HG02970 (cell line): ENCODE measurements at regions not wholly inside any gene's neighbourhood (a gene's known extent, or its start where the extent isn't known, plus 50 kb on each side); places are given as distances from the start of the nearest gene placed in this dataset.

Source experiments
- ATAC-seq: cut with Tn5 transposase; IDR thresholded peaks from one replicate; pipeline ENCODE4 v1.9.1; 2021; ENCODE audit warnings: mild to moderate bottlenecking, moderate library complexity, moderate number of reproducible peaks; ENCODE audit not compliant: unreplicated experiment, low FRiP score

DNA sequence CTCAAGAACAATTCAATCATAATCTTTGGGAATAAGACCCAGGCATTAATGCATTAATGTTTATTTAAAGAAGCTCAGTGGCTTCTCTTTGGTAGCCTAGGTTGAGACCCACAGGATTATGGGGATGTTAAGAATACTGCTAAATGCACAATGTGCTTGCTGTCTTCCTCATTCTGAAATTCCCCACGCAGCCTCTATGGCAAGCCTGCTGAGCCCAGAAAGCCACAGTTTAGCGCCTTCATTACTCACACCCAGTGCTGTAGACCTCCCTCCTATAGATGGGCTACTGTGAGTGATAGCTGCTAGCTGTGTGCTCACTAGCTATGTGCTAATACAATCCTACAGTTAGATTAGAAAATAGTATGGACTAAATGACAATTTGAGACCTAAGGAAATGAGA, 90.6 kb downstream of the TNFSF13B start:
- no peak for ATAC-seq

DNA sequence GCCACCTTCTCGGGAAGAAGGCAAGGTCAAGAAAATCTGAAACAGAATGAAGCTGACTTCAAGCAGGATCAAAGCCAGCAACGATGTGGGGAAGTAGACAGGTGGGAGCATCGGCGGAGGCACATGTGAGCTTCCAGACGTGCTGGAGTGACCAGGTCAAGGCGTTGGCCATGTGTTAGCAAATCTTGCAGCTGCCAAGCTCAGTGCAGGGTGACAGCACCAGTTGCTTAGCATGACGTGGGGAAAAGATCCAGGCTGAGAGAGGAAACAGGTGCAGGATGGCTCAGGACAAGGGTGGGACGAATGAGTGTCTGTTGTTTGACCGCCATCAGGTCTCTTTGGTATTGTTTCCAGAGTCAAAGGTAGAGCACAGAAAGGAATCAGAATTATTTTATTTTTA, 92.3 kb downstream of the TNFSF13B start:
- no peak for ATAC-seq

DNA sequence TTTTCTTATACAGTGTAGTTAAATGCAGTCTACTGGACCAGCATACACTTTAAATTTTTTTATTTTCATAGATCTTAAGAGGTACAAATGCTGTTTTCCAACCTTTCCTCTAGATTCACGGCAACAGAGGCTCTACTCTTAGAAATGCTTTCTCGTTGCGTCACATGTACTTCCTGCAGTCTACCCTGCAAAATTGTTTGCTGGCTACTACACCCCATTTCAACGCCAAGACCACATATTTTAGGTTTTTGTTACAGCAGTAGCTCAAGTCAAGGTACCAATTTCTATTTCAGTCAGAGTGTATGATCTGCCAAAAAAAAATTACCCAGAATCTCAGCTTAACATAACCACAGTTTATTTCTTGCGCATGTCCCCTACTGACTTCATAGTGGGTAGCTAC, 94.1 kb downstream of the TNFSF13B start:
- ATAC-seq, result no peak

DNA sequence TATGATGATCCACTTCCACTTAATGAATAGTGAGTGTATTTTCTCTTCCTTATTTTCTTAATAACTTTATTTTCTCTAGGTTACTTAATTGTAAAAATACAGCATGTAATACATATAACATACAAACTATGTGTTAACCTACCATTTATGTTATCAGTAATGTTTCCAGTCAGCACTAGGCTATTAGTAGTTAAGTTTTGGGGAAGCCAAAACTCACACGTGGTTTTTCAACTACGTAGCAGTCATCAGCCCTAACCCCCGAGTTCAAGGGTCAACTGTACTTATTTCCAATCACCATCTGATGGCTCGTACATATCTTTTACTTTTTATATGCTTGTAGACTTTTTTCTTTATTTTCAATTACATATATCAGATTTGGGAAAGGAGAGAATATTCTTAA, 95.7 kb downstream of the TNFSF13B start:
- no peak for ATAC-seq

DNA sequence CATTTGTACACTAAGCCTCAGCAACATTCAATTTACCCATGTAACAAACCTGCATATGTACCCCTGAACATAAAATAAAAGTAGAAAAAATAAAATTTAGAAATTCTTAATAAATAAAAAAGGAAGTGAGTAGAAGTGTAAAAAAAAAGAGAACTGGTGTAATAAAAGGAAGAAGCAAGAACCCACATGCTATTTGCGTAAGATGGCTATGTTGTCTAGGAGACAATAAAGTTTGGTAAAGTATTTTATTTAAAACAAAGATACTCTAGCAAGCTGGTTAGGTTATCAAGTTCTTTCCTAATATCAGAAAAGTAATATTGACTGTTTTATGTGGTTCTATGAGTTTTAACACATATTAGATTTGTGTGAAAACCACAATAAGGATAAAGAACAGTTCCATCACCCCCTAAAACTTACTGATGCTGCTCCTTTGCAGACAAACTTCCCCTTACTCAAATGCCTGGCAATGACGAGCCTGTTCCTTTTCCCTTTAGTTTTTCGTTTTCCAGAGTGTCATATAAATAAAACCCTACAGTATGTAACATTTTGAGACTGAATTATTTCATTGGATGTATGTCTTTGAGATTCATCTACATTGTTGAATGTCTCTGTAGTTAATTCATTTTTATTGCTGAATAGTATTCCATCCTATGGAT, 98.9 kb downstream of the TNFSF13B start:
- no peak for ATAC-seq

DNA sequence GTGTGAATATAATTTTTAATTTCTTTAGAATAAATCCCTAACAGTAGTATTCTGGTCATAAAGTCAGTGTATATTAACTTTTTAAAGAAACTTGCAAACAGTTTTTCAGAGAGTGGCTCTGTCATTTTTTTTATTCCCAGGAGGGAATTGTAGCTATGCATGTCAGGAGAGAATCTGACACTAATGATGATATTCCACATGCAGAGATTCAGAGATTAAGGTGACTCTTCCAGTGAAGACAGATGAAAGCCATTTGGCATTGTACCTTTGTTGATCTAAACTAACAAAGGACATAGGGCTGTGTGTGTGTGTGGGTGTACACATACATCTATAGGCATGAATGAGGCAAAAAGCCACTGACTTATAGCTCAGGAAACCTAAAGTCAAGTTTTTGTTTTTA, 99.9 kb downstream of the TNFSF13B start:
- no peak for ATAC-seq

DNA sequence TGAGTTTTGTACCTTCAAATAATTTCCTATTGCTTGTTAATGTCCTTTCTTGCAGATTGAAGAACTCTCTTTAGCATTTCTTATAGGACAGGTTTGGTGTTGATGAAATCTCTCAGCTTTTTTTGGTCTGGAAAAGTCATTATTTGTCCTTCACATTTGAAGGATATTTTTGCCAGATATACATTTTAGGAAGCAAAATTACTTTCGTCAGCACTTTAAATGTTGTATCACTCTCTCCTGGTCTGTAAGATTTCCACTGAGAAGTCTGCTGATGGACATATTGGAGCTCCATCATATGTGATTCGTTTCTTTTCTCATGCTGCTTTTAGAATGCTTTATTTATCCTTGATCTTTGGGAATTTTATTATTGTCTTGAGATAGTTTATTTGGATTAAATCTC, 105.5 kb downstream of the TNFSF13B start:
- ATAC-seq, result no peak

DNA sequence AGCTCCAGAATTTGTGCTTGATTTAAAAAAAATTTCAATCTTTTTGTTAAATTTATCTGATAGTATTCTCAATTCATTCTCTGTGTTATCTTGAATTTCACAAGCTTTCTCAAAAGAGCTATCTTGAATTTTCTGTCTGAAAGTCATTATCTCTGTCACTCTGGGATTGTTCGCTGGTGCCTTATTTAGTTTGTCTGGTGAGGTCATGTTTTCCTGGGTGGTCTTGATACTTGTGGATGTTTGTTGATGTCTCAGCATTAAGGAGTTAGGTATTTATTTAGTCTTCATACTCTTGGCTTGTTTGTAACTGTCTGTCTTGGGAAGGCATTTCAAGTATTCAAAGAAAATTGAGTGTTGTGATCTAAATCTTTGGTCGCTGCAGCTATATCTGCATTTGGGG, 106.3 kb downstream of the TNFSF13B start:
- ATAC-seq, result no peak

DNA sequence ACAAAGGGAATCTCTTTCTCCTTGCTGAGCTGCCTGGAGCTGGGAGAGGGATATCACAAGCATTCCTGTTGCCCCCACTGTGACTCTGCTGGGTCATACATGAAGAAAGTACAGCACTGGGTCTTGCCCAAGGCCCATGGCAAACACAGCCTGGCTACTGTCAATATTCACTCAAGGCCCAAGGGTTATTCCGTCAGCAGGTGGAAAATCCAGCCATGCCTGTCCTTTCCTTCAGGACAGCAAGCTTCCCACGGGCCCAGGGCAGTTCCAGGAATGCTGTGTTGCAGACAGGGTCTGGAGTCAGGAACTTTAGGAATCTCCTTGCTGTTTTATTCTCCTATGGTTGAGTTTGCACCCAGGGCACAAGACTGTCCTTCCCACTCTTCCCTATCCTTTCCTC, 106.8 kb downstream of the TNFSF13B start:
- ATAC-seq, result no peak

DNA sequence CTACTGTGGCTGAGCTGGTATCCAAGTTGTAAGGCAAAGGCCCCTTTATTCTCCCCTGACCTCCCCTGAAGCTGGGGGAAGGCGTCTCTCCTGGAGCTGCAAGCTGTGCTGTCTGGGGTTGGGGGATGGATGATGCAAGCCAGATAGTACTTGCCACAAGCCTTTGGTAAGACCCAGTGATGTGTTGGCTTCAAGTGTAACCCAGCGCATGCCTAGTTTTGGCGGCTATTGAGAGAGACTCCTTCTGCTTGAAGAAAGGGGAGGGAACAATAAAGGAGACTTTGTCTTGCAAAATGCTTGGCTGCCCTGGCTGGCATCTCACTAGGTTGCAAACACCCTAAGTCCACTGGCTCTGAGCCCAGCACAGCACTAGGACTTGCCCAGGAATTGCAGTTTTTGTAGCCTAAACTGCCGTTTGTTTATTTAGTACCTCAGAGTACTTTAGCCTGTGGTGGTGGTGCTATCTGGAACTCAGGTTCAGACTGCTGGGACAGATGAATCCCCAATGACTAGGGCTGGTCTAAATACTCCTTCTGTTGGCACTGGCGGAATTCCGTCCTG, 108.2 kb downstream of the TNFSF13B start:
- ATAC-seq, result no peak

DNA sequence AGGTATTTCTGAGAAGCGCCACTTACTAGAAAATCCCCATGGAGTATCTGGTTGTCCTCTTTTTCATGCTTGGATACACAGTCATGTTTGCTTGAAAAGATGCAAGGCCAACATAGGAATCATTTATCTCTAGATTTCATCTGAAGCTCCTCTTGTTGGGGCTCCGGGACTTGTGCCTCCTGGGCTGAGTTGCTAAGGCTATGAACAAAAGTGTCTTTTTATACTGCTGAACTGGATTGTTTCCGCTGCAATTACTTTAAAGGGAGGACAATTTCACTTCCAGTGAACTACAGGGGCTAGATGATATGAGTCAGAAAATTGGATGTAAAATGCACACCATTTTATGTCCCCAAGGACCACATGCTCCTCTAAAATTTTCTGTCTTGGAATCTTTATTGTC, 114.1 kb downstream of the TNFSF13B start:
- ATAC-seq, result no peak

DNA sequence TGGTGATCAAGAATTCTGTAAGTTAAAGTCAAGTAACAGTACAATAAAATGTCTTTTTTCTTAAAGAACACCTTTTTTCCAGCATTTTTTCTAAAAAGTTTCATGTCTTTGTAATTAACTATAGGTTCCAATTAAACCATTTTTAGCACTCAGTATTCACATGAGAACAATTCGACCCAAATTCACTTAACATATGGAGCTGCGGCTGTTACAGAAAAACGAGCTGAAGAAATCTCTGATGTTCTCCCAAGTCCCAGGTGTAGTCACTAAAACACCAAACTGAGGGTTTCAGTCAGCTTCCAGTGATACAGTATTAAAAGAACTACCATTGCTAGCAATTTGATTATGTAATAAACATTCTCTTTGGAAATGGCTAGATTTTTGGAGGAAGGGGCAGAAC, 117.6 kb downstream of the TNFSF13B start:
- no peak for ATAC-seq

DNA sequence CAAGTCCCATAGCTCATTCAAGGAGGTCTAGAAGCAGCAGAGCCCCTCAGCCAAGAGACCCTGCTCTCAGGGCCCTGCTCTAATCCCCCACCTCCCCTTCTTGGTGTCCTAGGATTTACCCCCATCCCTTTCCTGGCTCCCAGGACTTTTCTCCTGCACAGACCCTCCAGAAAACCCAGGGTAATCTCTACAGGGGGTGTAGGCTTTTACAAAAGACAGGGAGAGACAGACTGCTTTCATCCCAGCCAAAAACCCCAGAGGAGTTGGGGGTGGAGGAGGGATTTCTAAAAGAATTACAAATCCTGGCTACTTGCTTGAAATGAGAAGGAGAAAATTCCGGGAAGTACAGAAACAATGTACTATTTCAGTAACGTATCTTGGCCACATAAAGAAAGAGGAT, 133.3 kb downstream of the TNFSF13B start:
- no peak for ATAC-seq

DNA sequence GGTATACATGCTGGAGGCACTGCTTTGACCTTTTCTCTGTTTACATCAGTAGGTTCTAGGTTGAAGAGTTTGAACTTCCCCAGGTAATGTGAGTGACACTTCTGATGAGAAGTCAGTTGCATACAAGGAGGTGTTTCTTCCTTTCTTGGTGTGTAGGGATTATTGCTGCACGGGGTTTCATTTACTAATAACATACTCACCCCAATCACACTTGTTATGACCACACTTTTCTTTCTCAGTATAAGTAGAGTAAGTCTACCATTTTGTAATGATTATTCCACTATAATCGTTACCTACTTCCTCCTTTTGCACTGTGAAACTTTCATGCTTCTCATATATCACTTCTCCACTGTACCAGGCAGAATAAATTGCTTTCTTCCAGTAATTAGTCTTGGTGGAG, 138.0 kb downstream of the TNFSF13B start:
- ATAC-seq, result no peak

DNA sequence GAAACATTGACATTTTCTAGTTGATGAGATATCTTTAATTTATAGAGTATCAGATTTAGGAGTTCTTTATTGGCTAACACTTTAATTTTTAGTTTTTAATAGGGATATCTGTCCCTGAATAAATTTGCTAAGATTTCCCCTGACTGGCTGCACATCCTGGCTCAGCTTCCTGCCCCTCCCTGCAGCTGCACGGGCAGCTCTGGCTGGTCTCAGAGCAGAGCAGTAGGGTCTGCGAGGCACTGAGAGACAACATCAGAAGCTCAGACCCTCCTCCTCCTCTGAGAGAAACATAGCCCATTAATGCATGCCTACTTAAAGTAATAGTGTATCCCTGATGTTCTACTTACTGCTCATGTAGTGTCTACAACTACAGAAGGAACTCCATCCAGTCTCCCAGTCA, 139.2 kb downstream of the TNFSF13B start:
- ATAC-seq, result no peak

DNA sequence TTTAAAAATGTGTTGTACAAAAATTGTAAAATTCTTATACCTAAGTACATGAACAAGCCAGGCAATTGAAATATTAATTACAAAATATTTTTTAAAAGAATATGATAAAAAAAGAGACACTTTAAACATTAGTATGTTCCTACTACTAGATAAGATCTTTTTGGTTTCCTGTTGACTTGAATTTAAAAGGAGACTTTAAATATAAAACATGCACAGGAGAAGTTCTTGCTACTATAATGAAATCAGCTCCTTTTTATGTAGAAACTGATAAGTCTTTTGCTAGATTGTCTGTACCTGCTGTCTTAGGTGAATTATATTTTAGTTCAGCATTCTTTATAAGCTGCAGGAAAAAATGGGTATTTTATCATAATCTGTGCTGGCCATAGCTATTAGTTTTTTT, 140.2 kb downstream of the TNFSF13B start:
- no peak for ATAC-seq

DNA sequence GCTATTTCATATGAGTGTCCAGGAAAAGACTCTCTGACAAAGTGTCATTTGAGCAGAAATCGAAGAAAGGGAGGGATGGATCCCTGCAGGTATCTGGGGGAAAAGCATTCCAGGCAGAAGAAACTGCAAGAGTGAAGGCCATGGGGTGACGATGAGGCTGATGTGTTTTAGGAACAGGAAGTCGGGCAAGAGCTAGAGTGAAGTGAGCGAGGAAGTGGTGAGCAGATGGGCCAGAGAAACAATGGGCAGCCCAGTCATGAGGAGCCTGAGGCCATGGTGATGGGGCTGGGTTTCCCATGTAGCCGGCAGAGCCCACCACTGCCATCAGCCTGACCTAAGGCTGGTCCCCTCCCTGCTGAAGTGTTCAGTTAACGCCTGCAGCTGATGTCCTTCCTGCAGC, 150.2 kb downstream of the TNFSF13B start:
- no peak for ATAC-seq

DNA sequence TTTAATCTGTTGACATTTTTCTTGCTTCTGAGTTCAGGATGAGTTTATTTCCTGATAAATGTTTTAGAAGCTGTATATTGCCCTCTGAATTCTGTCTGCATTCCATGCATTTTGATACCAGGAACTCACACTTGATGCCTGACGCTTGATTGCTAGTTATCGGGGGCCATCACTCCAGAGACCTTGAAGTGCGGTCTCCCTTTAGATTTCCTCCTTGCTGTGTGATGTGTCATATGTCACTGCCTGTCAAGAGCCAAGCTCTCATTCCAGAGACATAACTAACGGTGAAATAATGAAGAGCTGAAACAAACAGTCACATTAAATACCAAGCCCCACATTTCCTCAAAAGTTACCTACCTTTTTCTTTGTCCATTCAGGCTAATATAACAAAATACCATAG, 155.5 kb downstream of the TNFSF13B start:
- ATAC-seq, result no peak

DNA sequence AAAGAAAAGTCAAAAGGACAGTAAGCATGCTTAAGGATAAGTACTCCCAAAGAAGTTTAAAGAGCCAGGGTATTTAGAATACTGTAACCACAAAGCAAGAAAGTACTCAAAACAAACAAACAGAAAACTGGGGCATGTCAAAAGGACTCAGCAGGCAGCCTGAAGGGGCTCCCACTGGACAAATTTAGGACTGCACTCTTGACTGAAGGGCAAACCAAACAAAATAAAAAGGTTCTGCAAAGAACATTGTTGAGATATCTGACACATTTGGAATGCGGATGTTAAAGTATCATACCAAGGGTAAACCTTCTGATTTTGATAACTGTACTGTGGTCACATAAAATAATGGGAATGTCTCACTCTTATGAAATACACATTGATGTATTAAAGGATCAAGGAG, 157.4 kb downstream of the TNFSF13B start:
- no peak for ATAC-seq

DNA sequence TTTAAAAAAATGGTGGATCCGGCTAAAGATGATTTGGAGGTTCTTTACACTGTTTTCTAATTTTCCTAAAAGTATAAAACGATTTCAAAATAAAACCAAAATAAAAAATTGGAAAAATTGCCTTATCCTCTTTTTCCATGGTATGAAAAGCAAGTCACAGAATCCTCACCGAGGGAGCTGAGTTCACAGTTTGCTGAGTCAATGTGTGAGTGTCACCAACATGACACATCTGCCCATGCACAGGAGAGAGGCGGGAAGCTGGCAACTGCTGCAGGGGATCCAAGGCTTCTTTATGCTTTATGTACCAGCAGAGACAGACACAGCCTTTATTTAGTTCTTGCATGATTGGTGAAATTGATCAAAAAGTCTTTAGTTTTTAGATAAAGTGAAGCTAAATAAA, 157.8 kb downstream of the TNFSF13B start:
- ATAC-seq, result no peak

DNA sequence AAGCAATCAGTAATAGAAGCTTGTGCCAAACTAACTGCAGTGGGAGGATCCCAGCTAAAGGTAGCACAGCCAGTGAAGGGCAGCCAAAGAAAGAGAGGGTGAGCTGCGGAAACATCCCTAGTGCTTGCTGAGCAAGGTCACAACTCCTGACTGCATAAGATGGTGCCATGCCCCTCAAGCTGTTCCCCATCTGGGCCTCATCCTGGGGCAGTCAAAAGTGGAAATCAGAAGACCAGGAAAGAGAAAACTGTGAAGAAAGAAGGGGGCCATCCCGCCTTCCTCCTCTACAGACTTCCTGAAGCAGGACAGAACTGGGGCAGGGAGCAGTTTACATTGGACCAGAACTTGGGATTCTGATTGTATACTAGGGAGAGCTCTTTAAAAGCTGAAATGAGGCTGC, 159.2 kb downstream of the TNFSF13B start:
- ATAC-seq, result no peak

DNA sequence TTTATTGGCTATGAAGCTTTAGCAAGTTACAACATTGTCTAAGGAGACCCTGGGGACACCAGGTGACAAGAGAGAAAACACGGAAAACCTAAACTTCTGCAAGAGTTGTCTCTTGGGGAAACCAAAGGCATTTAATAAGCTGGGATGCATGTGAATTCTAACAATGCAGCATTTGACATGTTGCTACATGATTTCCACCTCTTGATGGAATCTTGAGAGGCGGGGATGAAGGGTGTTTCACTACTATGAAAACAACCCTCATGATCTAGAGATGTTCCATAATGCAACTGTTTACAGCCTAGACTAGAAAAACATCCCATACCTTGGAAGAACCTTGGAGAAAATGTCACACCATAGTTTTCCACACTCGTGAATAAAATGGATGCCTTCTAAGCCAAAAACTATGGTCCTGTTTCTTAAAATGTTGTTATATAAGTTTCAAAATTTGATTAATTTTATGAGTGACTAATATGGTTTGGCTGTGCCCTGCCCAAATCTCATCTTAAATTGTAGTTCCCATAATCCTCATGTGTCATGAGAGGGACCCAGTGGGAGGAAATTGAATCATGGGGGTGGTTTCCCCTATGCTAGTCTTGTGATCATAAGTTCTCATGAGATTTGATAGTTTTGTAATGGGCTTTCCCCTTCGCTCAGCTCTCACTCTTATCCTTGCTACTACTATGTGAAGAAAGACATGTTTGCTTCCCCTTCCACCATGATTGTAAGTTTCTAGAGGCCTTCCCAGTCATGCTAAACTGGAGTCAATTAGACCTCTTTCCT, 164.6 kb downstream of the TNFSF13B start:
- no peak for ATAC-seq
